WTC11 (cell line): ENCODE measurements at regions not wholly inside any gene's neighbourhood (a gene's known extent, or its start where the extent isn't known, plus 50 kb on each side); places are given as distances from the start of the nearest gene placed in this dataset.

Source experiments
- ATAC-seq: fragments of 200-7000 bp; cut with Tn5 transposase; 2 replicates; pipeline ENCODE4 v1.10.0; 2021; ENCODE audit warnings: mild to moderate bottlenecking, moderate library complexity
- CTCF ChIA-PET: fragments of 300-600 bp; sonication (Branson Sonifier 250); formaldehyde crosslinking; loops from one replicate; lab custom pipeline; 2021; ENCODE audit warnings: antibody characterized with exemption; lab: Charles Lee
- POLR2A ChIA-PET: fragments of 350-600 bp; sonication (Branson Sonifier 250); formaldehyde crosslinking; loops from one replicate; lab custom pipeline; 2021; ENCODE audit warnings: antibody characterized with exemption; lab: Charles Lee
- DNase-seq: peaks from one replicate; pipeline ENCODE4 v3.0.0; 2021; ENCODE audit warnings: low spot score
- H3K27ac Mint-ChIP-seq: 2 replicates; pipeline ENCODE4 v1.8.0; 2021; ENCODE audit warnings: mixed read lengths
- H3K27me3 Mint-ChIP-seq: 2 replicates; pipeline ENCODE4 v1.8.0; 2021; ENCODE audit warnings: low read depth, mild to moderate bottlenecking, moderate library complexity, mixed read lengths
- H3K36me3 Mint-ChIP-seq: 2 replicates; pipeline ENCODE4 v1.8.0; 2021; ENCODE audit warnings: mixed read lengths
- H3K4me1 Mint-ChIP-seq: 2 replicates; pipeline ENCODE4 v1.8.0; 2022; ENCODE audit warnings: mixed read lengths
- H3K4me3 Mint-ChIP-seq: 2 replicates; pipeline ENCODE4 v1.8.0; 2021; ENCODE audit warnings: mild to moderate bottlenecking, moderate library complexity, mixed read lengths
- H3K9me3 Mint-ChIP-seq: 2 replicates; pipeline ENCODE4 v1.8.0; 2021; ENCODE audit warnings: mixed read lengths
- ATF3 ChIP-seq: sonication (generic); formaldehyde crosslinking; conservative IDR thresholded peaks from 2 replicates; pipeline ENCODE4 v1.8.1; 2022; ENCODE audit warnings: mild to moderate bottlenecking, missing genetic modification reagents
- FOXJ3 ChIP-seq: sonication (generic); formaldehyde crosslinking; IDR thresholded peaks from 2 replicates; pipeline ENCODE4 v1.9.0; 2021; ENCODE audit warnings: missing genetic modification reagents, mild to moderate bottlenecking, borderline replicate concordance
- GABPB1 ChIP-seq: sonication (generic); formaldehyde crosslinking; IDR thresholded peaks from 2 replicates; pipeline ENCODE4 v1.8.1; 2023; ENCODE audit warnings: mild to moderate bottlenecking, missing genetic modification reagents
- MYBL2 ChIP-seq: sonication (generic); formaldehyde crosslinking; IDR thresholded peaks from 2 replicates; pipeline ENCODE4 v1.8.1; 2023; ENCODE audit warnings: mild to moderate bottlenecking, moderate library complexity, missing genetic modification reagents
- NR3C1 ChIP-seq: sonication (generic); formaldehyde crosslinking; conservative IDR thresholded peaks from 2 replicates; pipeline ENCODE4 v1.8.1; 2023; ENCODE audit warnings: low read depth, mild to moderate bottlenecking, missing genetic modification reagents
- TEAD1 ChIP-seq: sonication (generic); formaldehyde crosslinking; IDR thresholded peaks from 2 replicates; pipeline ENCODE4 v1.8.0; 2022; ENCODE audit warnings: mild to moderate bottlenecking, missing genetic modification reagents
- ZNF138 ChIP-seq: sonication (generic); formaldehyde crosslinking; conservative IDR thresholded peaks from 2 replicates; pipeline ENCODE4 v1.8.1; 2022; ENCODE audit warnings: mild to moderate bottlenecking, moderate library complexity, missing genetic modification reagents
- ZNF281 ChIP-seq: sonication (generic); formaldehyde crosslinking; IDR thresholded peaks from 2 replicates; pipeline ENCODE4 v1.8.0; 2023; ENCODE audit warnings: mild to moderate bottlenecking, missing genetic modification reagents
- ZNF423 ChIP-seq: fragments of 250-450 bp; sonication (Bioruptor Pico); IDR thresholded peaks from 2 replicates; pipeline ENCODE4 v2.1.2; 2022; ENCODE audit warnings: mild to moderate bottlenecking, moderate library complexity
- ZNF512 ChIP-seq: sonication (generic); formaldehyde crosslinking; IDR thresholded peaks from 2 replicates; pipeline ENCODE4 v1.8.1; 2022; ENCODE audit warnings: missing genetic modification reagents, borderline replicate concordance
- TF ChIP-seq, protein P1 (sequence below): fragments of 250-450 bp; sonication (Bioruptor Pico); IDR thresholded peaks from 2 replicates; pipeline ENCODE4 v1.9.0; 2021; ENCODE audit warnings: mild to moderate bottlenecking, borderline replicate concordance
- TF ChIP-seq, protein P2 (sequence below): fragments of 250-450 bp; sonication (Bioruptor Pico); IDR thresholded peaks from 2 replicates; pipeline ENCODE4 v1.9.0; 2021; ENCODE audit warnings: mild to moderate bottlenecking
- TF ChIP-seq, protein P3 (sequence below): sonication (generic); formaldehyde crosslinking; IDR thresholded peaks from 2 replicates; pipeline ENCODE4 v1.8.0; 2023; ENCODE audit warnings: missing genetic modification reagents, mild to moderate bottlenecking, borderline replicate concordance

- H3K9me3 Mint-ChIP-seq, result peaks cover 6% of the 10 kb centered on the region
- CTCF ChIA-PET, result no interaction called here
- no peaks in the 10 kb centered on the region for H3K27me3 Mint-ChIP-seq
- no peak overlapping the region for H3K4me3 Mint-ChIP-seq
- no peak overlapping the region for H3K27ac Mint-ChIP-seq
- no peak for TF ChIP-seq GABPB1
- TF ChIP-seq, all 79 proteins: peak for 0
- POLR2A ChIA-PET, result no interaction called here
- Mint-ChIP-seq H3K36me3 (no peaks in the 10 kb centered on the region), H3K4me1 (peaks cover 36% of the 10 kb centered on the region)
- no peak for ATAC-seq
- no peak for DNase-seq
Measured at GRCh38 chr4:55258152-55258865, 87.7 kb upstream of the SRD5A3 start.

- Mint-ChIP-seq H3K9me3 (peaks cover 10% of the 10 kb centered on the region), H3K4me1 (peaks cover 26% of the 10 kb centered on the region), H3K27ac (no peak overlapping the region), H3K27me3 (no peaks in the 10 kb centered on the region), H3K36me3 (no peaks in the 10 kb centered on the region), H3K4me3 (no peak overlapping the region)
- no peak for ATAC-seq
- TF ChIP-seq NR3C1 (CRISPR knock-in tag), result no peak
- POLR2A ChIA-PET, result no interaction called here
- DNase-seq, result no peak
- CTCF ChIA-PET, result interaction anchor here (0.6 kb wide), 1 partner anchor 334 kb away, joined by 3 read pairs; no protein-coding TSS in a partner anchor
Measured at GRCh38 chr4:55259294-55259693, 86.7 kb upstream of the SRD5A3 start.

GRCh38 chr4:55269470-55269869, 76.6 kb upstream of the SRD5A3 start:
- Mint-ChIP-seq H3K27ac (no peak overlapping the region), H3K36me3 (no peaks in the 10 kb centered on the region), H3K4me3 (no peak overlapping the region), H3K4me1 (peaks cover 38% of the 10 kb centered on the region), H3K9me3 (no peaks in the 10 kb centered on the region), H3K27me3 (peaks cover 3% of the 10 kb centered on the region)
- ChIA-PET POLR2A (no interaction called here), CTCF (interaction anchor here (1.0 kb wide), 1 partner anchor 83 kb away, joined by 3 read pairs; no protein-coding TSS in a partner anchor)
- DNase-seq (no peak), ATAC-seq (no peak)
- no peak for TF ChIP-seq FOXJ3 (CRISPR knock-in tag)
- TF ChIP-seq GABPB1, result no peak
- TF ChIP-seq ATF3 (CRISPR knock-in tag), result no peak
- TF ChIP-seq ZNF281, result no peak
- TF ChIP-seq MYBL2, result no peak
- TF ChIP-seq, protein P1, sequence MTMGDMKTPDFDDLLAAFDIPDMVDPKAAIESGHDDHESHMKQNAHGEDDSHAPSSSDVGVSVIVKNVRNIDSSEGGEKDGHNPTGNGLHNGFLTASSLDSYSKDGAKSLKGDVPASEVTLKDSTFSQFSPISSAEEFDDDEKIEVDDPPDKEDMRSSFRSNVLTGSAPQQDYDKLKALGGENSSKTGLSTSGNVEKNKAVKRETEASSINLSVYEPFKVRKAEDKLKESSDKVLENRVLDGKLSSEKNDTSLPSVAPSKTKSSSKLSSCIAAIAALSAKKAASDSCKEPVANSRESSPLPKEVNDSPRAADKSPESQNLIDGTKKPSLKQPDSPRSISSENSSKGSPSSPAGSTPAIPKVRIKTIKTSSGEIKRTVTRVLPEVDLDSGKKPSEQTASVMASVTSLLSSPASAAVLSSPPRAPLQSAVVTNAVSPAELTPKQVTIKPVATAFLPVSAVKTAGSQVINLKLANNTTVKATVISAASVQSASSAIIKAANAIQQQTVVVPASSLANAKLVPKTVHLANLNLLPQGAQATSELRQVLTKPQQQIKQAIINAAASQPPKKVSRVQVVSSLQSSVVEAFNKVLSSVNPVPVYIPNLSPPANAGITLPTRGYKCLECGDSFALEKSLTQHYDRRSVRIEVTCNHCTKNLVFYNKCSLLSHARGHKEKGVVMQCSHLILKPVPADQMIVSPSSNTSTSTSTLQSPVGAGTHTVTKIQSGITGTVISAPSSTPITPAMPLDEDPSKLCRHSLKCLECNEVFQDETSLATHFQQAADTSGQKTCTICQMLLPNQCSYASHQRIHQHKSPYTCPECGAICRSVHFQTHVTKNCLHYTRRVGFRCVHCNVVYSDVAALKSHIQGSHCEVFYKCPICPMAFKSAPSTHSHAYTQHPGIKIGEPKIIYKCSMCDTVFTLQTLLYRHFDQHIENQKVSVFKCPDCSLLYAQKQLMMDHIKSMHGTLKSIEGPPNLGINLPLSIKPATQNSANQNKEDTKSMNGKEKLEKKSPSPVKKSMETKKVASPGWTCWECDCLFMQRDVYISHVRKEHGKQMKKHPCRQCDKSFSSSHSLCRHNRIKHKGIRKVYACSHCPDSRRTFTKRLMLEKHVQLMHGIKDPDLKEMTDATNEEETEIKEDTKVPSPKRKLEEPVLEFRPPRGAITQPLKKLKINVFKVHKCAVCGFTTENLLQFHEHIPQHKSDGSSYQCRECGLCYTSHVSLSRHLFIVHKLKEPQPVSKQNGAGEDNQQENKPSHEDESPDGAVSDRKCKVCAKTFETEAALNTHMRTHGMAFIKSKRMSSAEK (CRISPR knock-in tag), result no peak
- no peak for TF ChIP-seq ZNF138
- TF ChIP-seq TEAD1 (CRISPR knock-in tag), result no peak
- TF ChIP-seq, protein P2, sequence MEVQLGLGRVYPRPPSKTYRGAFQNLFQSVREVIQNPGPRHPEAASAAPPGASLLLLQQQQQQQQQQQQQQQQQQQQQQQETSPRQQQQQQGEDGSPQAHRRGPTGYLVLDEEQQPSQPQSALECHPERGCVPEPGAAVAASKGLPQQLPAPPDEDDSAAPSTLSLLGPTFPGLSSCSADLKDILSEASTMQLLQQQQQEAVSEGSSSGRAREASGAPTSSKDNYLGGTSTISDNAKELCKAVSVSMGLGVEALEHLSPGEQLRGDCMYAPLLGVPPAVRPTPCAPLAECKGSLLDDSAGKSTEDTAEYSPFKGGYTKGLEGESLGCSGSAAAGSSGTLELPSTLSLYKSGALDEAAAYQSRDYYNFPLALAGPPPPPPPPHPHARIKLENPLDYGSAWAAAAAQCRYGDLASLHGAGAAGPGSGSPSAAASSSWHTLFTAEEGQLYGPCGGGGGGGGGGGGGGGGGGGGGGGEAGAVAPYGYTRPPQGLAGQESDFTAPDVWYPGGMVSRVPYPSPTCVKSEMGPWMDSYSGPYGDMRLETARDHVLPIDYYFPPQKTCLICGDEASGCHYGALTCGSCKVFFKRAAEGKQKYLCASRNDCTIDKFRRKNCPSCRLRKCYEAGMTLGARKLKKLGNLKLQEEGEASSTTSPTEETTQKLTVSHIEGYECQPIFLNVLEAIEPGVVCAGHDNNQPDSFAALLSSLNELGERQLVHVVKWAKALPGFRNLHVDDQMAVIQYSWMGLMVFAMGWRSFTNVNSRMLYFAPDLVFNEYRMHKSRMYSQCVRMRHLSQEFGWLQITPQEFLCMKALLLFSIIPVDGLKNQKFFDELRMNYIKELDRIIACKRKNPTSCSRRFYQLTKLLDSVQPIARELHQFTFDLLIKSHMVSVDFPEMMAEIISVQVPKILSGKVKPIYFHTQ, result no peak
- no peak for TF ChIP-seq ZNF423 (CRISPR knock-in tag)
- TF ChIP-seq, protein P3, sequence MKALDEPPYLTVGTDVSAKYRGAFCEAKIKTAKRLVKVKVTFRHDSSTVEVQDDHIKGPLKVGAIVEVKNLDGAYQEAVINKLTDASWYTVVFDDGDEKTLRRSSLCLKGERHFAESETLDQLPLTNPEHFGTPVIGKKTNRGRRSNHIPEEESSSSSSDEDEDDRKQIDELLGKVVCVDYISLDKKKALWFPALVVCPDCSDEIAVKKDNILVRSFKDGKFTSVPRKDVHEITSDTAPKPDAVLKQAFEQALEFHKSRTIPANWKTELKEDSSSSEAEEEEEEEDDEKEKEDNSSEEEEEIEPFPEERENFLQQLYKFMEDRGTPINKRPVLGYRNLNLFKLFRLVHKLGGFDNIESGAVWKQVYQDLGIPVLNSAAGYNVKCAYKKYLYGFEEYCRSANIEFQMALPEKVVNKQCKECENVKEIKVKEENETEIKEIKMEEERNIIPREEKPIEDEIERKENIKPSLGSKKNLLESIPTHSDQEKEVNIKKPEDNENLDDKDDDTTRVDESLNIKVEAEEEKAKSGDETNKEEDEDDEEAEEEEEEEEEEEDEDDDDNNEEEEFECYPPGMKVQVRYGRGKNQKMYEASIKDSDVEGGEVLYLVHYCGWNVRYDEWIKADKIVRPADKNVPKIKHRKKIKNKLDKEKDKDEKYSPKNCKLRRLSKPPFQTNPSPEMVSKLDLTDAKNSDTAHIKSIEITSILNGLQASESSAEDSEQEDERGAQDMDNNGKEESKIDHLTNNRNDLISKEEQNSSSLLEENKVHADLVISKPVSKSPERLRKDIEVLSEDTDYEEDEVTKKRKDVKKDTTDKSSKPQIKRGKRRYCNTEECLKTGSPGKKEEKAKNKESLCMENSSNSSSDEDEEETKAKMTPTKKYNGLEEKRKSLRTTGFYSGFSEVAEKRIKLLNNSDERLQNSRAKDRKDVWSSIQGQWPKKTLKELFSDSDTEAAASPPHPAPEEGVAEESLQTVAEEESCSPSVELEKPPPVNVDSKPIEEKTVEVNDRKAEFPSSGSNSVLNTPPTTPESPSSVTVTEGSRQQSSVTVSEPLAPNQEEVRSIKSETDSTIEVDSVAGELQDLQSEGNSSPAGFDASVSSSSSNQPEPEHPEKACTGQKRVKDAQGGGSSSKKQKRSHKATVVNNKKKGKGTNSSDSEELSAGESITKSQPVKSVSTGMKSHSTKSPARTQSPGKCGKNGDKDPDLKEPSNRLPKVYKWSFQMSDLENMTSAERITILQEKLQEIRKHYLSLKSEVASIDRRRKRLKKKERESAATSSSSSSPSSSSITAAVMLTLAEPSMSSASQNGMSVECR (CRISPR knock-in tag), result no peak
- TF ChIP-seq ZNF512 (CRISPR knock-in tag), result no peak
